Cerebellar nuclear complex (tissue), 1 donor: ENCODE measurements at regions not wholly inside any gene's neighbourhood (a gene's known extent, or its start where the extent isn't known, plus 50 kb on each side); places are given as distances from the start of the nearest gene placed in this dataset.

ENCODE experiments used
- DNase-seq, 2 experiments: peaks; one replicate each; lab custom pipeline; 2025; lab: John Stamatoyannopoulos, UW

DNA sequence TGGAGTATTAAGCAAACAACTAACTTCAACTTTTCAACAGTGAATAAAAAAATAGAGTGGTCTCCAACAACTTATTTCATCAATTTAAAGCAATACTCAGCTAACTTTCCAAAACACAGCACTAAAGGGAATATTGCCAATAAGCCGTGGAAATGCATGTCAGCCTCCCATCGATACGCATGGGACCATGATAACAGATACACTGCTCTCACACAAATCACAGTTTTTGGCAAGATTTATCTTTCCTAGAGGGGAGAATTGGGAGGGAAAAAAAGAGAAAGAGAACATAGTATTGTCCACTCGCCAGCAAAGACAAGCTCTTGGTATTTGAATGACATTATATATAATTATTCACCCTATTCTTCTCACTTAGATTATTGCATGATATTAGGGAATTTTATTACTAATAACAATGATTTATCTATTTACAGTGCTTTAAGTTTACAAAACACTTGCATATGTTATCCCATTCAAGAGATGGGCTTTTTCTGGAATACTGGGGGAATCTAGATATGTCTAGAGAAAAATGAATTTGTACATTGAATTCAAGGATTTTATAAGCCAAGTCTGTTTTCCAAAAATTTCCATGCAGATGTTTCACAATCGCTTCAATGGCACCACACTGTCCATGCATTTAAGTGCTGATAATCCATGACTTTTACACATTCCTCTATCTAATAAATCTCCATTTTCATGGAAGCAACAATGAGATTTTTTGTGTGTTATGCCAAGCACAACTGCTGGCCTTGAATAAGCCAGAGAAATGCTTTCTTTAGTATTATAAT lies 194.0 kb upstream of the MGMT start:
- no peak for DNase-seq

DNA sequence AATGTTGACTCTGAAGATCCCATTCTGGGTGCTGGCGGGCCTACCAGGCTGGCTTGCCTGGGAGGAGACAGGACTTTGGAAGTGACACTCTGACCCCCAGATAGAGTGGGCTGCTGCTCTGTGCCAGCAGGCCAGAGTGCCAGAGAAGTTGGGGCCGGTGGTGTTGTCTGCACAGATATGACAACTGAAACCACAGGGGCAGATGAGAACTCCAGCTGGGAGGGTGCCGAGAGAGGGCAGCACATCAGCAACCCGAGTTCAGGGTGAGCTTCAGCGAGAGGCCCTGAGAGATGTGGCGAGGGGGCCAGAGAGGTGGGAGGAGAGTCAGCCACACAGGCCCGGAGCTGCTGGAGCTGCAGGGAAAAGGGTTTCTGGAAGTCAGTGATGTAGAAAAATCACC lies 193.2 kb upstream of the MGMT start:
- no peak for DNase-seq

DNA sequence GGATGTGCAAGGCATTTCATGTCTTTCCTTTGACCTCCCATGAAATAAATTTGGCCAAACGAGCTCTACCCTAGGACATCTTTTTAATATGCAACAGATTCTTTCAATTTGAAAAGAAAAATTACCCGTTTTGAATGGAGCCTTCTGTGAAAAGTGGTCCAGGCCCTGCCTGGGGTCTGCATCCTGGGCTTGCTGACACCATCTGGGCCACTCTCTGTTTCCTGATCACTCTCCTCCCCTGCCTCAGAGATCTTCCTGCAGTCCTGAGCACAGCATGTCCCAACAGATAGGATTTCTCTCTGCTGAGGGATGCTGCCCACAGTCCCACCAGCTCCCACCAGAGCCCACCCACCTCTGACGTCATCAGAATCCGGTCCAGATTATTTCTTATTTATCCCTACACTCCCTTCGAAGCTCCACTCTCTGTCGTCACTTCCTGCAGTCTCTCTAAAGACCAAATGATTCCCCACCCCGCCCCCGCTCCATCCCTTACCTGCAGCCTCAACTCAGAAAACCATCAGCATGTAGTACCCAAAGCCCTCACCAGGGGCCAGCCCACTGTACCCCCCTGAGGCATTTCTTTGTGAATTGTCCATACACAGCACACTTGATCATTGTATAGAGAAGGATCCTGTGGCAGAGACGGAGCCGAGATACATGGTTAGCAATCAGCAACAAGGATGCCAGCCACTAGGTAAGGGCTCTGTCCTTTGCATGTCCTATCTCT lies 192.1 kb upstream of the MGMT start:
- DNase-seq: no peak

DNA sequence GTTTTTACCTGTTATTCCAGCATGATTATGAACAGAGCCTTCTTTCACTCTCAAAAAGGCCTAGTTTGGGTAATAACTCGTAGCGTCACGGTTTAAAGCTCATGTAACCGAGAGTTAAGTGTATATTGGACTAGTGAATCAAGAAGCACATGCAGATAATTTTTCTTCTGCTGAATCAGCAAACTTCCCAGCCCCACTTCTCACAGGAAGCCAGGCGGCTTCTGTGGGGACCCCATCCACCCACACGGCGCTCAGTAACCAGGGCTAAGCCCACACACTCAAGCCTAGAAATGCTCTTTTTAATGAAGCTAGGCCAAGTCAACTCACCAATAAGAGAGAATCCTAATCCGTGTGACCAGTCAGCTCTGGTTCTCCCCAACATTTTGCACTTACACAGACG lies 191.2 kb upstream of the MGMT start:
- no peak for DNase-seq

DNA sequence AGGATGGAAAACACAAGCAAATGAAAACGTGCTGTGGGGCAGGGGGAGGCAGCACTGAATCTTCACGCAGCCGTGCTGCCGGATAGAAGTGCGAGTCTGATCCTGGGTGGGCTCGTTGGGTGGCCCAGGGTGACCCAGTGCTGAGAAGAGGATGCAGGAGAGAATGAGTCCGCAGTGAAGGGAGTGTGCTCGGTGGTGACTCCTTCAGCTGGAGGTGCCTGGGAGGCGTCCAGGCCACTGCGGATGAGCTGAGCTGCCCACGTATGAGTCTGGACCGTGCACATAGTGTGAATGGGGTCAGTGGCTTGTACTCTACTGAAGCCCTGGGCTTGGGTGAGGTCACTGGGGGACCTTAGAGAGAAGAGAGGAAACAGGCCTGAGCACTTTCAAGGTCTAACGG lies 190.0 kb upstream of the MGMT start:
- DNase-seq: no peak

DNA sequence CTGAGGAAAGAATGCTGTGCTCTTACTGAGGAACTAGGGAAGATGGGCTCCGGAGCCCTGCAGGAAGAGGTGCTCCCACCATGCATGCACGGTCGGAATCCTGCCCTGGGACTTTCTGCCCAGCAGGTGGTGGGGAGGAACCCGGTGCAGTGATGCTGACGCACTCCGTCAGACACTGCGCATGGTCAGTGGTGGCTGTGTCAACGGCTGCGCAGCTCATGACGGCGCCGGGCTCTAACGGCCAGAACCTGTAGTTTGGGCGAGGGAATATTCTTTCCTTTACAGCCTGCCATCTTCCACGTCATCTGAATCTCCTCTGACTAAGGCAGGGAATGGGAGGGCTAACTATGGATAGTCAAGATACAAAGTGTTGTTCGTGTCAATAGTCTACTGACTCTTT lies 189.2 kb upstream of the MGMT start:
- no peak for DNase-seq

DNA sequence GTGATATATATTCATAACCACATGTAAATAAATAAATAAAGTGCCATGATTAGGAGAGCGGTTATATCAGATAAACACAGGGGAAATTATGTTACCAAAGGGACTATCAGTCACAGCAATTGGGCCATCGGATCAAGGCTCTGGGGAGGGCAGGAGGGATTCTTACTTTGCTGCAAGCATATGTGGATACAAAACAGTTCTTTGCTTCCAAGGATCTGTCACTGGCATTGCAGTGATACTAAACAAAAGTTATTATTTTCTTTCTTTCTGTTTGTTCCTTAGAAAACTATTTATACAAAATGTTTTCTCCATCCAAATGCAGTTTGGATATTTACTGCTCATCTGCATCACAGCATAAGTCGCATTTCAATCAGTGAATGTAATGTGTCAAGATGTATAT lies 188.4 kb upstream of the MGMT start:
- no peak for DNase-seq

DNA sequence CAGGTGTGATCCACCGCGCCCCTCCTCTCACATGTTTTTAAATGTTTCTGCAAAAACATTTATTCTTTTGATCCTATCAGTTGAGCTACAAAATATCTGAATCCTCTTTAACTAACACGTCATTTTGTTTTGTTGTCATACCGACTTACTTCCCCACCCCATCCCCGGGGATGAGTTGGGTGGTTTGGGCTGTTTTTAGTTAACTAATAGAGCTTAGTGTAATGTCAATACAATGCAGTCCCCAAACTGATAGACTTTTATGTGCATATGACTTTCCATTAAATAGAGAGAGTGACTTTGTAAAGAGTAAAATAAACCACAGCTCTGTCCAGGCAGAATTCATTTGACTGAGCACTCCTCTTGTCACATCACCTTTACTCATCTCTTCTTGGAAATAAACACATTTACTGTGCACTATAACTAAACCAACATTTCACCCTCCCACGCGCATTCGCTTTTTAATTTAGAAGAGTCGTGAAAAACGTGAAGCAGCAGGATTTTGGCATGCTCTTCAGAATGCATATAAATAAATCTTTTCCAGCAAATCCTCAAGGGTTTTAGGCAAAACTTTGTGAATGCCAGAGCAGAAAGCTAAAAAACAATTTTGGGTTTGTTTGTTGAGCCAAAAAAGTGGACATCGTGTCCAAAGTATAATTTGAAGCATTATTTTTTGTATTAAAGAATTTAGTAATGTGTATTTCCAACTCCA lies 187.4 kb upstream of the MGMT start:
- no peak for DNase-seq

DNA sequence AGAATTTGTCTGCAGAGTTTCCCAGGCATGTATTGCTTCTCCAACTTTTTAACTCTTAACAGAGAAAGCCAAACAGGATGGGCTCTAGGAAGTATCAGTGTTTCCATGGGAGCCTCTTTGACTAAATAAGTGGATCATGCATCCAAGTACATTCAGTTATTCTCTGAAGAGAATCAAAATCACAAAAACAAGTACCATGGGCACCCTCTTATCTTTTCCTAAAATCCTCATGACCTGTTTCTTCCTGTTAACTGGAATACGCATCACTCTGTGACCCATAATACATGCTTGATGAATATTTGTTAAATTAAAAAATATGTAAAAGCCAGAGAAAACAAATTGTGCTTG lies 186.9 kb upstream of the MGMT start:
- DNase-seq: no peak

DNA sequence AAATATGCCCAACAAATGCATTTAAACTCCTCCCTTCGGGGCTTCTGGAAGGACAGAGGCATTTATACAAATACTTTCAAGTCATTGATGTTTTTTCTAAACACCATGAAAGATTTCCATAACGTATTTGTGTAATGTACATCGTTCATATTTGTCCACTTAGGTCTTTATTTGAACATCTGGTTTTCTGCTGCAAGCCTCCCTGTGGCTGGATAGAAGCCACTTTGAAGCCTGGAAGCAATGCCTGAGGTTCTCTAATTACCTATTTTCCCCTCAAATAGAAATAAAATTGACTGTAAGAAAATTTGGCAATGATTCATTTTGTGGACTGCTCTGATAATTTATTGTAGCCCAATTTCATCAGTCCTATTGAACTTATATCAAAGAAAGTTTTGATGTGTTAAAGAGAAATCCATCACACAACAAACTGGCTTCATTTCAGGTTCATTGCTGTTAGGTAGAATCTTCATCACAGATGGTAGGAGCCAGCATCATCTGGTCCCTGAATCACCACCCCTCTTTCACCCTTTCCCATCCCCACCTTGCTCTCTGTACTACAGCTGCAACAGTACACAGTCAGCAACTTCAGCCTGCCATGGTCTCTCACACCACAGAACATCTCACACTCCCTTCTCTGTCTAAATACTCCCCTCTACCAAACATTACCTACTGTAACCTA lies 186.0 kb upstream of the MGMT start:
- no peak for DNase-seq

DNA sequence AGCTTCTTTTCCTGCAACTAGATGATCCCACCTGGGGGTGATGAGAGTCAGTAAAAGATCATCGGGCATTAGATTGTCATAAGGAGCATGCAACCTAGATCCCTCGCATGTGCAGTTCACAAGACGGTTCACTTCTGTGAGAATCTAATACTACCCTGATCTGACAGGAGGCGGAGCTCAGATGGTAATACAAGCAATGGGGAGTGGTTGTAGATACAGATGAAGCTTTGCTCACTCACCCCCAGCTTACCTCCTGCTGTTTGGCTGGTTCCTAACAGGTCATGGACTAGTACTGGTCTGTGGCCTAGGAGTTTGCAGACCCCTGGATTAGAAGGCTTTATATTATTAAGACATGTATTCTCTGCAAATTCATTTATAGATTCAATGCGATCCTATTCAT lies 181.6 kb upstream of the MGMT start:
- no peak for DNase-seq

DNA sequence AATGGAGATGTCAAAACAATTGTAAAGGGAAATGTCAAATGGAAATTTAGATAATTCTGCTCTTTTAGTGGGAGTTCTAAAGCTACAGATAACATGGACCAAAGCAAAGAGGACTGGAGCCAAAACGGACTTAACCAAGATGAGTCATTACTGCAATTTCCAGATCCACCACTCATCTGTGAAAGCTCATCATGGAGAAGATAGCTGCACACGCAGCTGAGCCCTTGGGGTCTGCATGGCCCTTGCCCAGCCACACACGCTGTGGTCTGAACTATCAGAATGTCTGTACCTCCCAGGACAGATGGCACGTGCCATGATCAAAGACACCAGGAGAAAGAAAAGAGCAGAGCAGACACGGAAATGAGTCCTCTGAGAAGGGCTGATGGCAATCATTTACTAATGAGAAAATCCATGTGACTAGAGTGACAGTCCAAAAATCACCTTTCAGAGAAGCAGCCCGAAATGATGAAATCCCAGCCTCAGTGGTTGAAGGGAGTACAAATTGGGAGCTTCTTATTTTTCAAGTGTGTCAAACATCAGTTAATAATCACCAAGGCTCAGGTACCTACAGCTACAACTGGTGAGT lies 177.9 kb upstream of the MGMT start:
- no peak for DNase-seq

DNA sequence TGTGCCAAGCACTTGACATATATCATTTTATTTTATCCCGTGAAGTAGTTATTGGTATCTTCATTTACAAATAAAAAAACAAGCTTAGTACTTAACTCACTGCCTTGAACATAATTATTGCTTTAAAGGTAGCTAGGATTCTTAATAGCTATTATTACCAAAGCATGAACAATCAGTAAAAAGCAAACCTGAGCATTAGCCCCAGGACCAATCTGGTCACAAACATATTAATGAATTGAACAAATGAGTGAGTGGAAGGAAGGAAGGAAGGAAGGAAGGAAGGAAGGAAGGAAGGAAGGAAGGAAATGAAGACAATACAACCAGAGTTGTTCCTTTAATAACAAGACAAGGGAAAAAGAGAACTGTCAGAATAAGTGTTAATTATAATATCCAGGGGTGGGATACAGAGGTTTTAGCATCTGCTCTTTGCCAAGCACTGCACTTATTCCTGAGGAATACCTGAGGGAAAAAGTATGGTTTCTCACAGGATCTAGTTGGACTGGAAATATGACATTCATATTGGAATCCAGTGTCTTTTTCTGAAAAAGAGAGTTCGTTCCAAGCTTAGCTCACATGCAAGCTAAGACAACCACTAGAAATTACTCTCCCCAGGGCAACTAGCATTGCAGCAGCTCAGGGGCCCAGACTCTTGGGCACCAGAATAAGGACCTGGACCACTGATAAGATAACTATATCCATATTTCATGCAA lies 172.9 kb upstream of the MGMT start:
- no peak for DNase-seq

DNA sequence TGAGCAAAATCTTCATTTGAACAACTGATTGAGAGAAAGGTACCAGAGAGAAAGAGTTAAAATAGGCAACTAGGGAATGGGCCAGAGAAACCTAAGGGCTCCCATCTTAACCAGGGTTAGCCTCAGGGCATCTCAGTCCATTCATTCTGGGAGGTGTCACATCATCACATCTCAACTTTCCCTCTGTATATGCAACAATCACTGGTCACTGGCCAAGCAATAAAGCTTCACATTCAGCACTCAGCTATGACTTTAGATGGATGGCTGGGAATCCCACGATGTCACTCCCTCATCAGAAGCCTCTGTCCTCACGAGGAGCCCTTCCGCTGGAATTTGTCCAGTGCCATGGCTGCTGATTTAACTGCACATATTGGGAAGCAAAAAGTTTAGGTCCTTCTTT lies 172.1 kb upstream of the MGMT start:
- DNase-seq: no peak

DNA sequence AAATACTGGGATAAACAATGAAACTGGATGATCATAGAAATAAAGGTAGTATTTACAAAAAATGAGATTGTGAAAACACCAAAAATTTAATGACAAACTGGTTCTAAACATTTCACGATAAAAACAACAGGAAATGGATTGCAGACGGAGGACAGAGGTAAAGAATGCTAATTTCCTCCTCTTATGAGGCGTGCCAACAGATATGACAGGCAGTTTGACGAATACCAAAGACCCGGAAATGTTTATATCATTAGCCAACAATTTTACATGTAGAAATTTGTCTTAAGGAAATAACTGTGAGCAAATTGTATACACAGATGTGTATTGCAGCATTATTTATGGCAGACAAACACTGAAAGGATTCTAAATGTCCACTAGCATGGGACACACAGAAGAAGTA lies 162.0 kb upstream of the MGMT start:
- no peak for DNase-seq

DNA sequence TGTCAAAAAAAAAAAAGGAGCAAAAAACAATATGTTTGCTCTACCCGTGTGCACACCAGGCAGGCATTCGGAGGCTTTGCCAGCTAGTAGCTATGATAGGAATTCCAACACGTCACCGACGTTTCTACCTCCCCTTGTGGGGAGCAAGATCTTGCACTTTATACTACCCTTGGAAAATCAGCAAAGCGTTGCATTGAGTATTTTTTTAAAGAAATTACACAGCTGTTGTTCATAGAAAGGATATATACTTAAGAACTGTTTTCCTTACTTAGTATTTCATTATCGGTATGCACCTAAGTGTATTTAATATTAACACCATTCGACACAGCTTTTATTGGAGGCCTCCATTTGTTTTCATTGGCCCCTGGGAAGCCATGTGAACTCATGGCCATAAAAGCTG lies 159.9 kb upstream of the MGMT start:
- no peak for DNase-seq

DNA sequence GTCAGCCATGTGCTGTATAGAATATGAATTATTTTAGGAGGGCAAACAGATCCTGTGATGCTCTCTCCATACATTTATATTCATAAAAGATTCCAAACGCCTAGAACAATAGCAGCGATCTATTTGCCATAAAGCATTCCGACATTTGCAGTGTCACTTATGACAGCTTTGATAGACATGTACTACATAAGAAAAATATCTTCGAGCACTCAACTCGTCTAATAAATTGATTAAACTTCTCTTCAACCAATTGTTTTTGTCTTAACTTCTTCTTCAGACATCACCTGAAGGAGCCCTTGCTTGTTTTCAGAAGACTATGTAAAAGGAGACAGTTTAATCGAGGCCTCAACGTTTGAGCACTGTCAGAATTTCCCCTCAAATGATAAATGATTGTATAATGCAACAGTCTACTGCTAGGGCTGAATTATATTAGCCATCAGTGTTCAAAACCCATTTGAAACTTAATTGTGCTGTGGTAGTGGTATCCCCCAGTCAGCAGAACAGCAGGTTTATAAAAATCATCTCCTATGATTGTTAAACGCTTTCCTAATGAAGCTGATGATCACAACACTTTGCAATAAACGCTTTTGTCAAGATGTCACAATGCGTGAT lies 158.0 kb upstream of the MGMT start:
- no peak for DNase-seq

DNA sequence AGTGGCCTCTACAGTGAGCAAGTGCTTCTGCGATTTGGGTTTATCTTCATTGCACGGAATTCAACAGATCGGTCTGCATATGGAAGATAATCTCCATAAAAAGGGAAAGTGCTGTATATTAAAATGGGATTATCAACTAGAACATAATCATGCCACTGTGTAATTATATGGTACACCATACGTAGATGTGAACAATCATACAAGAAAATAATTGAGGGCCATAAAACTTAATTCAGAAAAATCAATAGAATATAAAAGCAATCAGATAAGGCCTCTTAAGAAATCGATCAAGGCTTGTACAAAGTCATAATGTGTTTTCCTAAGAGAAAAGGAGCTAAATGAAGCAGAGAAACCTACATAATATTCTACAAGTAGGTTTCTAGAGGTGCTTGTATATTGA lies 157.5 kb upstream of the MGMT start:
- no peak for DNase-seq

DNA sequence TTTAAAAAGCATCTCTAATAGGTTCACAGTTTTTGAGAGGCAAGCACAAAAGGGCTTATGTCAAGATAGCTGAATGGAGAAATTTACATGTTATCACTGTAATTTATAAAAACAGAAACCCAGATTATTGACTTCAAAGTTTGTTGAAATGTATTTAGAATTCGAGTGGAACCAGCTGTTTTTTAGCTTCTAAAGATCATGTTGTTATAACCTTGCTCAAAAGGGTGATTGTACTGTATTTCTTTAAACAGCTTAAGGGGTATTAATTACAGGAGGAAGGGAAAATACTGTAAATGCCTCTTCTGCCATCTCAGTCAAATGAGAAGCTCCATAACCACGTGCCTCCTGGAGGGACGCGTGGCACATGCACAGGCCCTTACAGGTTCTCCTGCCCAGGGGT lies 156.2 kb upstream of the MGMT start:
- DNase-seq: no peak

DNA sequence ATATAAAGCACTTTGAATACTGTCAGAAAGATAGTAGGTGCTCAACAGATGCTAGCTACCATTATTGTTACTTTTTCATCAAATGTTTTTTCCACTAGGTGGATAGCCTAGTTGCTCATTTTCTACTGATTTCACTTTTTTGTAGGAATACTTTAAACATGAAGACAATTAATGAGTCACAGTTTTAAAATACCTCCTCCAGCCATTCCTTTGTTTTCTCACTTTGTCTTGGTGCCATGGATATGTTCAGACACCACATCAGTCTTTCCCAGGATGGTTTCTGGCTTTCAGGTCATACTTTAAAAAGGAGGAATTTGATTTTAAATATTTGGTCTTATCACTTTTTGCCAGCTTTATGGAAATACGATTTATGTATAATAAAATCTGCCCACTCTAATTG lies 147.1 kb upstream of the MGMT start:
- DNase-seq: no peak

DNA sequence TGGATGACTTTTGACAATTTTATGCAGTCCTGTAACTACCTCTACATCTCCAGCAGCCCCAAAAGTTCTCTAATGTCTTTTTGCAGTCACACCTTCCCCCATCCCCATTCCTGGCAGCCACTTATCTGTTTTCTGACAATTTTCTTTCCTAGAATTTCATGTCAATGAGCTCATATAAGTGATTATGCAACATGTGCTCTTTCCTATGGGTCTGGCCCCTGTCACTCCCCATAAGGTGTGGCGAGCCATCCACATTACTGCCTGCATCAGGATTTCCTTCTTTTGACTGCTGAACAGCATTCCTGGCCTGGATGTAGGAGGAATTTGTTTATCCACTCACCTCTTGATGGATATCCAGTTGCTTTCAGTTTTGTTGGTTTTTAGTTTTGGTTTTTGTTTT lies 146.7 kb upstream of the MGMT start:
- no peak for DNase-seq
